Kidney glomerular epithelial cell (primary cell): ENCODE measurements at regions not wholly inside any gene's neighbourhood (a gene's known extent, or its start where the extent isn't known, plus 50 kb on each side); places are given as distances from the start of the nearest gene placed in this dataset.
"Not testable (repeated sequence)": the region's sequence is repeated elsewhere in the genome, so short reads cannot be mapped to it uniquely, and the experiment has no call there.

Experiments
- DNase-seq: peaks from one replicate; lab custom pipeline; 2025; lab: John Stamatoyannopoulos, UW

DNA sequence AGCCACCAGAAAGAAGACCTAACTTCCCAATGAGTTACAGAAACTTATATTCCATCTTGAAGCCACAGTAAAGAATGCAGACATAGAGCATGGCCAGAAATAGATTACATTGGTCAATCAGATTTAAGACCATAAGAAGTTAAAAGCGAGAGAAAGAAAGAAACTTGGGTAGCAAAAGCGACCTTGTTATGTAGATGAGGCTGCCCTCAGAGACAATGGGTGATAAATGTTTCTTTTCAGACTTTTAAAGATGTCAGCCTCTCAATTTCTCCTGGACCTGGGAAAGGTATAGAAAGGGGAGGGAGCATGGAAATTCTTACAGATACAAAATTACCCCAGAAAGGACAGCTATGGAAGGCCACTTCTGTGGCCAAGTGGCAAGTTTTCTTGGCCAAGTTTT lies 732.6 kb upstream of the LUZP2 start:
- DNase-seq: no peak

DNA sequence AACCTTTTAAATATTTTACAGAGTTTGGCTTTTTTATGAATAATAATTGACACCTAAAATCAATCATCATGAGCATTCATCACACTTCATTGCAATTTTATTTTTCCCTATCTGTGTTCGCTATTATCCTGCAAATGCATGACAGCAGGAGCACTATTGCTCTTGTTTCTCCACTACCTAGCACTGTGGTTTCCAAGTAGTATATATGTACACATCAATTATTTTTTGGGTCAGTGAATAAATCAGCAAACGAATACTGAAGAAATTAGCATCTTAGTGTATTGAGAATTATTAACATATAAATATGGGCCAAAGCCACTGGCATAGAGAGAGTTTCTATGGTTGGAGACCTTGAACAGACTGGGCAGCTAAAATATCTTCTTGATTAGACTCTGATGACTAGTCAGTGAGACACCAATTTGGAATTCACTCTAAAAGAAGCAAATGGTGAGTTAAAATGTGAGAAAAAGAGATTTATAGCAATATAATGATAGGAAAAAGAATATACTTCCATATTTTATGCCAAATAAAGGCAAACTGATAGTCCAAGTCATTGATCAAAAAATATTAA lies 731.1 kb upstream of the LUZP2 start:
- no peak for DNase-seq

DNA sequence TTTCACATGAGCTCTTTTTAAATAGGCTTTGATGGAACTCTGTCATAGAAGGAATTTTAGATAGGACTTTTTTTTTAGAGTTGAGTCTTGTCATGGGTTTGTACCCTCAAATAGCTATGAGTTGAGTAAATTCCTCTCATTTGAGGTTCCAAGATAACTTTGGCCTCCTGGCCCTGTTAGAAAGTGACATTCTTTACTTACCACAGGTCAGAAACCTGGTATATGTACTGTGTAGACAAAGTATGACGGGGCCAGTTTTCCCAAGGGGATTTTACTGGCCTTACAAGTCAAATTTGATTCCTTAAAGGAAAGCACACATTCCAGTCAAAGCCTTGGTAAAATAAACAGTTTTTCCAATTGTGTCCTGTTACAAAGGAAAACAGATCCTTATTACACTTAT lies 729.3 kb upstream of the LUZP2 start:
- no peak for DNase-seq

DNA sequence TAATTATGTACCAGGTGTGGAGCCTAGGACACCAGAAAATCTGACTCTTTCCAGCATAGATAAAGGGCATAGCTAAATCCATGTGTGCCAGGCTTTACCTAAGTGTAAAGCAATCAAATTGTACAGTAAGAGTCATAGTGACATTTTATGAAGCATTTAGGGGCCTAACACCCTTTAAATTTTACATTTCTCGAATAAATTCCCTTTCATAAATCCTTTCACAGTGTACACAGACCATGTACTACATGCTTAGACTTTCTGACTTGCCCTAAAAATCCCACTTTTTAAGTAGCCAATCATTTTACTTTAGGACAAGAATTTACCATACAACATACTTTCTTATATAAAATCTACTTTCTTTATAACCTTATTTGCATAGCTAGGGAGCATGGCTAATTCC lies 727.6 kb upstream of the LUZP2 start:
- no peak for DNase-seq

DNA sequence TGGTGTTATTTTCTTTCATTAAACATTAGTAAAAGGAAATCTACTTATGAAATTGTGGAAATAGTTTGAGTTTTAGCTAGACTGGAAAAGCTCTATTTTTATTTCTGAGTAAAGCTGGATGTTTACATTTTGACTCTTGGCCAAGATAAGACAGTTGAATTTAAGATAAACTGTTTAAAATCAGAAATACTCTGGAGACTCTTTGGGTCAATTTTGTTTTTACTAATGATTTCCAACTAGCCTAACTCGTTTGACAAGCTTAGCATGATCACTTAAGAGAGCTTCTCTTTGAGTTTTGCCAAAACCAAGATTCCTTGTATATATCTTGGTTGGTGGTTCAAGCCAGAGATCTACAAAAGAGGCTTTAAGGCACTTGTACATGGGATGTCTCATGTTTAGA lies 724.8 kb upstream of the LUZP2 start:
- DNase-seq: no peak

DNA sequence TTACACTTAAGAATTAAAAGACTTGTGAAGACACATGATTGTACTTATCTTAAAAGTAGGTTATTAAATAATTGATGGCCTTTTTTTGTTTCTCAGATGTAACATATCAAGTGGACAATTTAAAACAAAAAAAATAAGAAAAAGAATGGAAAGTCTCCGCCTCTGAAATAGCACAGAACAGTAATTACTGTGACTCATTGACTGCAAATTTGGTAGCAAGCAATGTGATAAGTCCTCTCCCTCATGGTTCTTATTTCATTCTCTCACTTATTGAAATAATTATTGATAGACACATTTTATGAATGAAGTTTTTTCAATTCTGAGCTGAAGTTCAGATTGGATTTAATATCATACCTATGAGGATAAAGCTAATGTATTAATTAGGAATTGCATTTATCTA lies 717.9 kb upstream of the LUZP2 start:
- DNase-seq: peak; percentile 6

DNA sequence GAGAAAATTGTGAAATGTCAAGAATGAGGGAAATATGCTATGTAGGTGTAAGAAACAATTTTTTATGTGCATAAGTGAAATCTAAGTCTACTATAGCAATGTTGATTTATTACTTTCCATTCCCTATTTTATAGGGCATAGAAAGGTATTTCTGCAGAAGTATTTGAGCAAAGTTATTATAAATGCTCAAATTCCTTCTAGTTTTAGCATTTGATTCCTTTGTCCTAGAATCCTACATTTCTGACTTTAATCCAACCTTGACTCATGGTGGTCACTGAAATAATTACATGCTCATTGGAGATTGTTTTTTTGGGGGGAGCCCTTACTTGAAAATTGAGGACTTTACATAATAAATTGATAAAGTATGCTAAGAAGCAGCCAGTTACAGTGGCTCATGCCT lies 716.6 kb upstream of the LUZP2 start:
- no peak for DNase-seq

DNA sequence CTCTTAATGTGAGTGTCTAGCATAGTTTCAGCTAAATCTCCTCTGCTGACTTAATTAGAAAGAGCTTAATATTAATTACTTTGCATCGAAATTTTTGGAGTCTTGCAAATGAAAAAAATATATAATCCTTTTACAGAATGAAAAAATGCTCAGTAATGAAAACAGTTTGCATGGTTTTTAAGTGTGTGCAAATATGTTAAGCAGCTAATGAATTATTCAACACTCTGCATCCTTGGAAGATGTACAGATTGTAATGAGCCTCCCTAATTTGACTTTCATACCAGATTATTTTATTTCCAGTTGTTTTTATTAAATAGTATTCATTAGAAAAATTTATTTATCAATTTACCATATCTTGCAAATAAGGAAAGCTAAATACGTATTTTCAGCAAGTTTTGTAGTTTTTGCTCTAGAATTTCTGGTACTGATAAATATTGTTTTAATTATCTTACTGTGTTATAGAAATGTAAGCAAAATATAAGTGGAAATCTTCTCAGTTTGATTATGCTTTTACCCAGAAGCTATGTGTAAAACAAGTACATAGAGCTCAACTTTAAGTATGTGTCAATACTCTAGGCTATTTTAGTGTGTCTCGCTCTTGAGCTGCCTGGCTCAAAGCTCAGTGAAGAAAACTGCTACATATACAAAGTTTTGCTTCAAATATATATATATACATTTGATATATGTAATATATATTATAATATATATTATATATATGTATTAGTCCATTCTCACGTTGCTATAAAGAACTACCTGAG lies 714.9 kb upstream of the LUZP2 start:
- DNase-seq: no peak

DNA sequence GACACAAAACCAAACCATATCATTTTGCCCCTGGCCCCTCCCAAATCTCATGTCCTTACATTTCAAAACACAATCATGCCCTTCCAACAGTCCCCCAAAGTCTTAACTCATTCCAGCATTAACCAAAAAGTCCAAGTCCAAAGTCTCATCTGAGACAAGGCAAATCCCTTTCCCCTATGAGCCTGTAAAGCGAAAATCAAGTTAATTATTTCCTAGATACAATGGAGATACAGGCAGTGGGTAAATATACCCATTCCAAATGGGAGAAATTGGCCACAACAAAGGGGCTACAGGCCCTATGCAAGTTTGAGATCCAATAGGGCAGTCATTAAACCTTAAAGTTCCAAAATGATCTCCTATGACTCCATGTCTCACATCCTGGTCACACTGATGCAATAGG lies 709.9 kb upstream of the LUZP2 start:
- not testable (repeated sequence) for DNase-seq

DNA sequence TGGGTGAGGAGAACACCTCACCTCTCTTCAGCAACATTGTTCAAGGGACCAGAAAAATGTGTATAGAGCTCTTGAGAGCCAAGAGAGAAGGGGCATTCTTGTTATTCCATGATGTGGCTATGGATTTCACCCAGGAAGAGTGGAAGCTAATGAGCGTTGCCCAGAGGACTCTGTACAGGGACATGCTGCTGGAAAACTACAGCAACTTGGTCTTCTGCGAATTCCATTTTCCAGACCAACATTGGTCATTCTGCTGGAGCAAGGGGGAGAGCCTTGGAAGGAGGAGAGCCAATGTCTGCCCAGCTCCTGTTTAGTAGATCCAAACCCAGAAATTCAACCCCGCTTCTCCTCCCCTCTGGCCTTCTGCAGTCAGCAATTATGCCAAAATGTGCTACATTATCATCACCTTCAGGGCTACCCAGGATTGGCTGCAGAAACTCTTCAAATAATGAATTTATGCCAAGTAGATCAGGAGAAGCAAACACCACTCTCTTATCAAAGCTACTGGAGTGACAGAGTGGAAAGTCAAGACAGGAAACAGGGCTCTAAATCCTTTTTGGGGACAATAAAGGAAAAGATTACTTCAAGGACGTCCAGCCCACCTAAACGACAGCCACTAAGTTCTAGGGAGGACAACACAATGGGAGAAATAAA lies 707.5 kb upstream of the LUZP2 start:
- no peak for DNase-seq

DNA sequence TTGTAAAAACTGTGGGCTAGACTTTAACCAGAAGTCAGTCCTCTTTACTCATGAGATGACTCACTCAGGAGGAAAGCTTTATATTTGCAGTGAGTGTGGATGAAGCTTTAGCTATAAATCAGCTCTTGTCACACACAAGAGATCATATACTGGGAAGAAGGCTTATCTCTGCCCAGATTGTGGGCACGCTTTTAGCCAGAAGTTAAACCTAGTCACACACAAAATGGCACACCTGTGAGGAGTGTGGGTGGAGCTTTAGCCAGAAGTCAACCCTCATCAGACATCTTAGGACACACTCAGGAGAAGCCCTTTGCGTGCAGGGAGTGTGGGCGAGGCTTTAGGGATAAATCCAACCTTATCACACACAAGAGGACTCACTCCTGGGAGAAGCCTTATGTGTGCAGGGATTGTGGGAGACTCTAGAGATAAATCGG lies 706.9 kb upstream of the LUZP2 start:
- DNase-seq: no peak

DNA sequence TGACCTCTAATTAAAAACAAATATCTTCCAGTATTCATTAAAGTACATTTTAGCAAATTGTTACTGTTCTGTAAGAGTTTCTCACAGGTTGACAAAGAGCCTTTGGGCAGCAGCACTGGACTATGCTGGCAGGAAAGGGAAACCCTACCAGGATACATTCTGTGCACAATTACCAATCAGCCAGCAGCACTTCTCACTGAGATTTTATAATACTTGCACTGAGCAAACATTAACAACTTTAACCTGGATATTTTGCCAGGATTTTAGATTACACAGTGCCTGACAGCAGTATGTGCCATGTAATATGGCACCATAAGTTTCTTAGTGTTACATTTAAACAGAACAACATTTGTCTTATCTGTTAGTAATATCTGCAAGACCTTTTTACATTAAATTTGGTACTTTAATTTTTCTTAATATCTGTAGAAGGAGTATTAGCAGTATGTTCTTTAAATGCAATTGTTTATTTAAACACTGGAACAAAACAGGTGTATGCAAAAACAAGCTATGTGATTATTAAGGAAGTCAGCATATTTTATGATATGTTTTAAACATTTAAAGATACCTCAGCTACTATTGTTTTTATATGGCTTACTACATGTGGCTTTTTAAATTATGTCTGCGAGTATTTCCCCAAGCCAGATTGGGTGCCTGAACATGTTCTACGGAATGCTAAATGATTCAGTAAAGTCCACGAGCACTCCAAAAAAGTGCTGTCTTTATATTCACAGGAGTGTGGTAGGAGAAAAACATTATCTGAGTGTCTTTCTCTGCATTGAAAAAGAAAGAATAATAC lies 699.0 kb upstream of the LUZP2 start:
- DNase-seq: no peak

DNA sequence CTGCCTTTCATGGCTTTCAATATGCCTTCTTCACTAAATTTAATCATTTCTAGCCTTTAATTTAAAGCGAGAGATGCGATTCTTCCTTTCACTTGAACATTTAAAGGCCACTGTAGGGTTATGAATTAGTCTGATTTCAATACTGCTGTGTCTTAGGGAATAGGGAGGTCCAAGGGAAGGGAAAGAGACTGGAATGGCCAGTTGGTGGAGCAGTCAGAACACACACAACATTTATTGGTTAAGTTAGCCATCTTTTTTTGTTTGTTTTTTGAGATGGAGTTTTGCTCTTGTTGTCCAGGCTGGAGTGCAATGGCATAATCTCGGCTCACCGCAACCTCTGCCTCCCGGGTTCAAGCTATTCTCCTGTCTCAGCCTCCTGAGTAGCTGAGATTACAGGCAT lies 662.5 kb upstream of the LUZP2 start:
- not testable (repeated sequence) for DNase-seq

DNA sequence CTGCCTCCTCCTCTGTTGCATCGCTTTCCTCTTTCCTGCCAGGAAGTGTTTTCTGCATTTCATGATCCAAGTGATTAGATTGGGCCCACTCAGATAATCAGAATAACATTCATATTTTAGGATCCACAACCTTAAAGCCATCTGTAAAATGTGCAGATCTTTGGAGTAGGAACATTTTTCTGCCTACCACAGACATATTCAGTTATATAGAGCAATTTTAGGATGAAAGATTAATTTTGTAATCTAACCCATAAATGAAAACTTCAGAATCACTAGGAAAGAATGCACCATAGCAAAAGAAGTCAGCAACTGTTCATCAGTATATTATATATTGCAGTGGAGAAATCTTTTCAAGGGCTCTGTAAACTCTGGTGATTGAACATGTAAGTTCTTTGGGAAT lies 659.9 kb upstream of the LUZP2 start:
- no peak for DNase-seq

DNA sequence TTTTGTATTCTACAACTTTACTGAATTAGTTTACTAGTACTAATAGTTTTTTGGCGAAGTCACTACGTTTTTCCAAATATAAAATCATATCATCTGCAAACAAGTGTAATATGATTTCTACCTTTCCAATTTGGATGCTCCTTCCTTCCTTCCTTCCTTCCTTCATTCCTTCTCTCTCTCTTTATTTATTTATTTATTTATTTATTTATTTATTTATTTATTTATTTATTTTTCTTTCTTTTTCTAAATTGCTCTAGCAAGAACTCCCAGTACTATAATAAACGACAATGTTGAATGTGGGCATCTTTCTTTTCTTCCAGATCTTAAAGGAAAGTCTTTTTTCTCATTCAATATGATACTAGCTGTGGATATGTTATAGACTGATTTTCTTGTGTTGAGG lies 656.0 kb upstream of the LUZP2 start:
- DNase-seq: no peak

DNA sequence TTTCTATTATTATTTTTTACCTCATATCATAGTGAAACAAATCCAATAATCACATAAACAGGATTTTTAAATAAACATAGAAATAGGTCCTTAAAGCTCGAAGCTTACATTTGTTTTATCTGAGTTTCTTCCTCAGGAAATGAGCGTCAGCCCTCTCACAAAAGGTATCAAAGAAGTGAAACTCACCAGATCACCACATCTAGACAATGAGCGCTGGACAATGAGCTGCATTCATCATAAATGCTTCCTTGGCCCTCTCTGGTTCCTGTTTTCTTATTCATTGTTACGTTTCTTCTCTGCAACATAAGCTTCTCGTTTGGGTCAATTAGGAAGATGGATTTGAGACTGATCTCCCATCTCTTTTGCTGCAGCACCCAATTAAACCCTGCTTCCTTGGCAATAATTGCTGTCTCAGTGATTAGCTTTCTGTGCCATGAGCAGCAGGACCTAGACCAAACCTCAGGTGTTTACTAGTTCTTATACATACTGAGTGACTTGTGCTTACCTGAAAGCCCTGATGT lies 649.9 kb upstream of the LUZP2 start:
- DNase-seq: no peak

DNA sequence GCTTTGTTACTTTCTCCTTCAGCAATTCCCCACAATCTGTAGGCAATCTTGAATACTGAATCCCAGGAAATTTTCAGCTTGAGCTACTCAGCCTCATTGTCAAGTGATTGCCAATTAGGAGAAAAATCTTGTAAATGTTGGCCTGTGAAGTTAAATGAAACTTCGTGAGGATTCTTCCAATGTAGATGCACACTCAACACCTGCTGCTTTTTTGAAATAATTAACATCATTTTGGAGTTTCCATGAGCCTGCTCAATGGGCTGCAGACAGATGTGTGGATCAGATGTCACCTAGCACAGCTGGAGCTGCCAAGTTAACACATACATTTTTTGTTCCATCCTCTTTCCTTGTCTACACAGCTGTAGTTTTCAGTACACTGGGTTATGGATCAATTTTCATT lies 645.6 kb upstream of the LUZP2 start:
- DNase-seq: no peak

DNA sequence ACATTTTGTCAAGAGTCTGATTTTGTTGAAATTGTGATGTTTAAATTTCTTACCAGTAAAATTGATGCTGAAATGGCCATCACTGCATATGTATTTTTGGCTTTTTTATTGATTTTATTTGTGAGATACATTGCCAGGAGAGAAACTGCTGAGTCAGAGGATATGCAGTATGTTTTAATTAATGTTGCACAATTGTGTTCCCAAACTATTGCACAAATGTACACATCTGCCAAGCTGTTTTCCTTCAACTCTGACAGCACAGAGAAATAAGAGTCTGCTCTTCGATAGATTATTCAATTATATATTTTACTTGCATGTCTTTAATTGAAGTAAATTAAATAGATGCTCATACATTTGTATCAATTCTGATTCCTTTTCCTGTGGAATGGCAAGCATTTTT lies 640.2 kb upstream of the LUZP2 start:
- no peak for DNase-seq

DNA sequence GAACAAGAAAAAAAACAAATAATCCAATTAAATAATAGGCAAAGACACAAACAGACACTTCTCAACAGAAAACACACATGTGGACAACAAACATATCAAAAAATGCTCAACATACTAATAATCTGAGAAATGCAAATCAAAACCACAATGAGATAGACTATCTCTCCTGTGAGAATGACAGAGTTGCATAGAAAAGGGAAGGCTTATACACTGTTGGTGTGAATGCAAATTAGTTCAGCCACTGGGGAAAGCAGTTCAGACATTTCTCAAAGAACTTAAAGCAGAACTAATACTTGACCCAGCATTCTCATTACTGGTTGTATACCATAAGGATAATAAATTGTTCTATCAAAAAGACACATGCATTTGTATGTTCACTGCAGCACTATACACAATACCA lies 637.8 kb upstream of the LUZP2 start:
- DNase-seq: no peak

DNA sequence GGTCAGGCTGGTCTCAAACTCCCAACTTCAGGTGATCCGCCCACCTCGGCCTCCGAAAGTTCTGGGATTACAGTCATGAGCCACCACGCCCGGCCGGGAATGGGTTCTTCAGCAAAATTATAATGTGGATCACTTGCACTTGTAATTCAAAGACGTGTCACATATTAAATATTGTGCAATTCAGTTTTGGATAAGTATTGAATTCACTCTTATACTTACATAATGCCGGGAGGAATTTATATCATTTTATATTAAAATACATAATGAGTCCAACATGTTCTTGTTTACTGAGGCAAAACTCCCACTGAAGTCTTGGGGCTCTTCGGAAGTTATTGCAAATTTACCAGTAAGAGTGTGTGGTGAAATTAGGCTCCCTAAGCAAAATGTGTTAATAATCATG lies 635.2 kb upstream of the LUZP2 start:
- DNase-seq: no peak

DNA sequence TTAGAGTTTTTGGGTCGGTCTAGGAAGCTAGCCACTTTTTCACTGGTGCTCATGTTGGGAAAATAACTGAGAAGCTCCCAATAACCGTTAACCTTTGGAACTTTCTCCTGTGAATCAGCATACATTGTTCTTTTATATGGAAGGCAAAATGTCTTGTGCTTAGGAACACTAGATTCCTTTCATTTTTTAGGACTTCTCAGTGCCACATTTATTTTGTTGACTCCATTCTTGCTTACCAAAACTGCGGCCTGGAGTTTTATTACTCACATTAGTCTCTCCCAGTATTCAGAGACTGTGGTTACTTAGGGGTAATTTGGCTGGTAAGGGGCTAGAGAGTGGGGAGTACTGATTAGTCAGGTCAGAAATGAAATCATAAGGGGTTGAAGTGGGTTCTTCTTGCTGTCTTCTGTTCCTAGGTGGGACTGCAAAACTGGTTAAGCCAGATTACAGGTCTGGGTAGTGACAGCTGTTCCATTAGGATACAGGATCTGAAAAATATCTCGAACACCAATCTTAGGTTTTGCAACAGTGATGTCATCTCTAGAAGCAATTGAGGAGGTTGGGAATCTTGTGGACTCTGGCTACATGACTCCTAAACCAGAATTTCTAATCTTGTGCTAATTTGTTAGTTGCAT lies 631.4 kb upstream of the LUZP2 start:
- DNase-seq: no peak

DNA sequence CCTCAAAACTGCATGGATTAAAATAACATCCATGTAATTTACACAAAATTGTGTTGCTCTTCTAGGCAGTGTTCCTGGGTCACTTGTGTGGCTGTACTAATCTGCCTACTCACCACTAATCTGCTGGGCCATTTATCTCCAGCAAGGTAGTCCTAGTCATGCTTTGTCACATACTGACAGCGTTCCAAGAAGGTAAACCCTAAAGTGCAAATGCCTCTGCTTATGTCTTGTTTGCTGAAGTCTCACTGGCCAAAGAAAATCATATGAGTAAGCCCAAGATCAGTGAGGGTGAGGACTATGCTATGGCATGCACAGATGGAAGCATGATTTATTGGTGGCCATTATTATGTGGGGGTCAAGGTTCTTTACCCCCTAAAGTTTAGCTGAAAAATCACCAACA lies 630.2 kb upstream of the LUZP2 start:
- DNase-seq: no peak
